GM10248 (cell line): ENCODE measurements at regions not wholly inside any gene's neighbourhood (a gene's known extent, or its start where the extent isn't known, plus 50 kb on each side); places are given as distances from the start of the nearest gene placed in this dataset.
"Not testable (repeated sequence)": the region's sequence is repeated elsewhere in the genome, so short reads cannot be mapped to it uniquely, and the experiment has no call there.

Source experiments
- CTCF ChIA-PET: fragments of 300-600 bp; sonication (Branson Sonifier 250); formaldehyde crosslinking; extraction: SDS; loops from one replicate; lab custom pipeline; 2021; ENCODE audit warnings: antibody characterized with exemption; lab: Yijun Ruan, JAX
- POLR2A ChIA-PET: fragments of 350-650 bp; sonication (Branson Sonifier 250); formaldehyde crosslinking; extraction: SDS; loops from one replicate; lab custom pipeline; 2020; ENCODE audit warnings: antibody characterized with exemption; lab: Yijun Ruan, JAX
- DNase-seq: peaks from one replicate; pipeline ENCODE4 v3.0.0; 2012; ENCODE audit errors: extremely low spot score
- CTCF ChIP-seq: IDR thresholded peaks from 2 replicates; pipeline ENCODE4 v1.5.1; 2012; ENCODE audit warnings: mild to moderate bottlenecking, low read depth; ENCODE audit errors: extremely low read depth, missing control alignments, control extremely low read depth

GRCh38 chr5:5752844-5753243, 330.4 kb downstream of the ICE1 start:
- POLR2A ChIA-PET = no interaction called here
- no peak for TF ChIP-seq CTCF
- CTCF ChIA-PET = no interaction called here
- DNase-seq = peak; percentile 44

- DNase-seq = no peak
- ChIA-PET POLR2A (no interaction called here), CTCF (no interaction called here)
- TF ChIP-seq CTCF = no peak
Observed at GRCh38 chr5:5751987-5752386, 329.5 kb downstream of the ICE1 start.

GRCh38 chr5:5751498-5751897, 329.0 kb downstream of the ICE1 start:
- POLR2A ChIA-PET = no interaction called here
- DNase-seq = peak; percentile 31
- no peak for TF ChIP-seq CTCF
- CTCF ChIA-PET = no interaction called here

- ChIA-PET POLR2A (no interaction called here), CTCF (no interaction called here)
Observed at GRCh38 chr5:5741418-5741817, 318.9 kb downstream of the ICE1 start.

GRCh38 chr5:5739490-5739945, 317.0 kb downstream of the ICE1 start:
- TF ChIP-seq CTCF = no peak
- POLR2A ChIA-PET = no interaction called here

More at GRCh38 chr5:5741418-5741817, 318.9 kb downstream of the ICE1 start:
- TF ChIP-seq CTCF = no peak
- no peak for DNase-seq

GRCh38 chr5:5738797-5739489, 316.5 kb downstream of the ICE1 start:
- ChIA-PET CTCF (no interaction called here), POLR2A (no interaction called here)
- DNase-seq = no peak
- no peak for TF ChIP-seq CTCF

More at GRCh38 chr5:5739490-5739945, 317.0 kb downstream of the ICE1 start:
- DNase-seq = no peak
- CTCF ChIA-PET = interaction anchor here (1.1 kb wide), 1 partner anchor 8 kb away, joined by 3 read pairs; no protein-coding TSS in a partner anchor

GRCh38 chr5:5736007-5736406, 313.5 kb downstream of the ICE1 start:
- no peak for DNase-seq
- CTCF ChIA-PET = no interaction called here
- POLR2A ChIA-PET = no interaction called here
- TF ChIP-seq CTCF = no peak

GRCh38 chr5:5733058-5733457, 310.6 kb downstream of the ICE1 start:
- POLR2A ChIA-PET, CTCF ChIA-PET, DNase-seq: not testable (repeated sequence)
